Fibroblast of lung (primary cell): ENCODE measurements at regions not wholly inside any gene's neighbourhood (a gene's known extent, or its start where the extent isn't known, plus 50 kb on each side); places are given as distances from the start of the nearest gene placed in this dataset.

Experiments
- DNase-seq, 2 donors: peaks; one replicate each; pipeline versions ENCODE4 v3.0.0 to v3.0.0-alpha.2; 2010; ENCODE audit warnings: low read depth in 2 of 2
- H2AFZ ChIP-seq: 2 replicates; pipeline ENCODE4 v1.5.1; 2012; ENCODE audit warnings: low read length, control low read depth, inconsistent platforms
- H3K27ac ChIP-seq: 2 replicates; pipeline ENCODE4 v1.5.1; 2011; ENCODE audit warnings: low read length, control low read depth; ENCODE audit not compliant: insufficient read depth
- H3K27me3 ChIP-seq: 2 replicates; pipeline ENCODE4 v1.5.1; 2011; ENCODE audit warnings: mild to moderate bottlenecking, low read length; ENCODE audit not compliant: control insufficient read depth, insufficient read depth
- H3K36me3 ChIP-seq: 2 replicates; pipeline ENCODE4 v1.5.1; 2011; ENCODE audit warnings: low read length; ENCODE audit not compliant: control insufficient read depth, insufficient read depth
- H3K4me1 ChIP-seq: 2 replicates; pipeline ENCODE4 v1.5.1; 2011; ENCODE audit warnings: low read length; ENCODE audit not compliant: control insufficient read depth, insufficient read depth; ENCODE audit errors: extremely low read depth
- H3K4me2 ChIP-seq: 2 replicates; pipeline ENCODE4 v1.5.1; 2011; ENCODE audit warnings: low read length, control low read depth; ENCODE audit not compliant: insufficient read depth; ENCODE audit errors: extremely low read depth
- H3K4me3 ChIP-seq, 4 experiments: fragments of 200-600 bp in 1 of 4; sonication (generic) in 1 of 4; replicated peaks in 1 of 4; 2 replicates each; pipeline ENCODE4 v1.5.1; 2011 to 2016; ENCODE audit warnings: low read length in 4 of 4, low read depth in 3 of 4, mild to moderate bottlenecking in 3 of 4, control low read depth in 2 of 4, inconsistent platforms in 1 of 4, mixed read lengths in 1 of 4; ENCODE audit not compliant: insufficient read depth in 1 of 4; ENCODE audit errors: control extremely low read depth in 1 of 4
- H3K79me2 ChIP-seq: 2 replicates; pipeline ENCODE4 v1.5.1; 2012; ENCODE audit warnings: mild to moderate bottlenecking, low read length, inconsistent platforms; ENCODE audit not compliant: control insufficient read depth, insufficient read depth
- H3K9ac ChIP-seq: 2 replicates; pipeline ENCODE4 v1.5.1; 2011; ENCODE audit warnings: mild to moderate bottlenecking, low read length, control low read depth; ENCODE audit not compliant: insufficient read depth
- H3K9me3 ChIP-seq: 2 replicates; pipeline ENCODE4 v1.5.1; 2012; ENCODE audit warnings: low read depth, low read length; ENCODE audit not compliant: control insufficient read depth, insufficient read depth
- H4K20me1 ChIP-seq: 2 replicates; pipeline ENCODE4 v1.5.1; 2011; ENCODE audit warnings: low read length; ENCODE audit not compliant: control insufficient read depth, insufficient read depth; ENCODE audit errors: extremely low read depth
- CTCF ChIP-seq, 2 donors: IDR thresholded peaks in 1 of 2; conservative IDR thresholded peaks in 1 of 2; 1 replicate in 1 of 2; 2 replicates in 1 of 2; pipeline ENCODE4 v1.5.1; 2011 to 2012; ENCODE audit warnings: low read length in 2 of 2, control low read depth in 1 of 2, inconsistent platforms in 1 of 2, low read depth in 1 of 2, mild to moderate bottlenecking in 1 of 2
- EZH2 ChIP-seq: IDR thresholded peaks from 2 replicates; pipeline ENCODE4 v1.5.1; 2012; ENCODE audit warnings: low read length, control low read depth, mild to moderate bottlenecking; ENCODE audit errors: missing control alignments

- H3K9ac ChIP-seq, result no peak overlapping the region
- no peak overlapping the region for H3K27ac ChIP-seq
- H3K4me3 ChIP-seq, result no peak overlapping the region
- no peaks in the 10 kb centered on the region for H3K79me2 ChIP-seq
- no peaks in the 10 kb centered on the region for H4K20me1 ChIP-seq
- no peaks in the 10 kb centered on the region for H3K9me3 ChIP-seq
- TF ChIP-seq CTCF (conservative IDR thresholded peaks at IDR 0.05 in 1 of 2, IDR thresholded peaks at IDR 0.05 in 1 of 2; ENCODE audit: low read depth in 1 of 2, low read length in 2 of 2) (no peak), EZH2 (no peak)
- no peak overlapping the region for H2AFZ ChIP-seq
- H3K4me1 ChIP-seq, result no peaks in the 10 kb centered on the region
- H3K36me3 ChIP-seq, result no peaks in the 10 kb centered on the region
- H3K27me3 ChIP-seq, result no peaks in the 10 kb centered on the region
- DNase-seq, result no peak
- no peak overlapping the region for H3K4me2 ChIP-seq
Measured at GRCh38 chr17:5861854-5862253, 208.3 kb upstream of the WSCD1 start.

- no peak overlapping the region for H3K27ac ChIP-seq
- H3K4me3 ChIP-seq, result no peak overlapping the region
- no peak for DNase-seq
- H3K36me3 ChIP-seq, result no peaks in the 10 kb centered on the region
- H3K9me3 ChIP-seq, result no peaks in the 10 kb centered on the region
- TF ChIP-seq EZH2 (no peak), CTCF (conservative IDR thresholded peaks at IDR 0.05 in 1 of 2, IDR thresholded peaks at IDR 0.05 in 1 of 2; ENCODE audit: low read depth in 1 of 2, low read length in 2 of 2) (no peak)
- no peaks in the 10 kb centered on the region for H3K27me3 ChIP-seq
- no peak overlapping the region for H2AFZ ChIP-seq
- H3K4me2 ChIP-seq, result no peak overlapping the region
- no peaks in the 10 kb centered on the region for H3K79me2 ChIP-seq
- H3K4me1 ChIP-seq, result no peaks in the 10 kb centered on the region
- no peaks in the 10 kb centered on the region for H4K20me1 ChIP-seq
- no peak overlapping the region for H3K9ac ChIP-seq
Measured at GRCh38 chr17:5862395-5862794, 207.8 kb upstream of the WSCD1 start.

- H3K9ac ChIP-seq, result no peak overlapping the region
- H3K4me3 ChIP-seq, result no peak overlapping the region
- H3K27me3 ChIP-seq, result no peaks in the 10 kb centered on the region
- no peaks in the 10 kb centered on the region for H3K79me2 ChIP-seq
- no peak for DNase-seq
- H3K9me3 ChIP-seq, result no peaks in the 10 kb centered on the region
- no peaks in the 10 kb centered on the region for H4K20me1 ChIP-seq
- H3K4me2 ChIP-seq, result no peak overlapping the region
- no peak overlapping the region for H3K27ac ChIP-seq
- H3K4me1 ChIP-seq, result no peaks in the 10 kb centered on the region
- H3K36me3 ChIP-seq, result no peaks in the 10 kb centered on the region
- TF ChIP-seq CTCF (conservative IDR thresholded peaks at IDR 0.05 in 1 of 2, IDR thresholded peaks at IDR 0.05 in 1 of 2; ENCODE audit: low read depth in 1 of 2, low read length in 2 of 2) (no peak), EZH2 (no peak)
- no peak overlapping the region for H2AFZ ChIP-seq
Measured at GRCh38 chr17:5864741-5865657, 205.2 kb upstream of the WSCD1 start.
